MM.1S (cell line): ENCODE measurements at regions not wholly inside any gene's neighbourhood (a gene's known extent, or its start where the extent isn't known, plus 50 kb on each side); places are given as distances from the start of the nearest gene placed in this dataset.

ENCODE experiments used
- EZH2 ChIP-seq: fragments of 300-600 bp; sonication (generic); optimal IDR thresholded peaks from 2 replicates; pipeline ENCODE3; 2017; ENCODE audit warnings: low read depth, mild to moderate bottlenecking, antibody characterized with exemption, low read length, mixed read lengths
- EZH2phosphoT487 ChIP-seq: fragments of 300-600 bp; sonication (generic); IDR thresholded peaks from 2 replicates; pipeline ENCODE4 v1.6.1; 2018; ENCODE audit warnings: antibody characterized with exemption, low read length
- TF ChIP-seq, protein P1 (sequence below): fragments of 300-600 bp; sonication (generic); IDR thresholded peaks from 2 replicates; pipeline ENCODE4 v1.5.1; 2016; ENCODE audit warnings: antibody characterized with exemption, low read length, mixed read lengths

DNA sequence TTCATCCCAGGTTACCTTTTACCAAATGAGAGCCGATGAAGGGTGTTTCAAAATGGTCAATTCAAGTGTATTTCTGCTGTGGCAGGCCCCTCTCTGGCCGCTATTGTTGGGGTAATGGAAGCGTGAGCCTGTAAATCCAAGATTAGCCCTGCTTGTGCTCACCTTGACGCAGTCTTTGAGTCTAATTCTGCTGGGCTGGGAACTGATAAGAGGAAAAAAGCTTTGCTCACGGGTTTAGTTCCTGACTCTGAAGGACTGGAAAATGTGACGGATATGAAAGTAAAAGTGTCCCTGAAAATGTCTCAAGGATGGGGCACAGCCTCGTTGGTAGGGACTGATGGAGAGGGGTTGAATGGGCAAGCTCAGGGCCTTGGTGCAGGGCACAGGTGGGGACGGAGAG lies 125.9 kb upstream of the GALNT2 start:
- TF ChIP-seq, protein P1, sequence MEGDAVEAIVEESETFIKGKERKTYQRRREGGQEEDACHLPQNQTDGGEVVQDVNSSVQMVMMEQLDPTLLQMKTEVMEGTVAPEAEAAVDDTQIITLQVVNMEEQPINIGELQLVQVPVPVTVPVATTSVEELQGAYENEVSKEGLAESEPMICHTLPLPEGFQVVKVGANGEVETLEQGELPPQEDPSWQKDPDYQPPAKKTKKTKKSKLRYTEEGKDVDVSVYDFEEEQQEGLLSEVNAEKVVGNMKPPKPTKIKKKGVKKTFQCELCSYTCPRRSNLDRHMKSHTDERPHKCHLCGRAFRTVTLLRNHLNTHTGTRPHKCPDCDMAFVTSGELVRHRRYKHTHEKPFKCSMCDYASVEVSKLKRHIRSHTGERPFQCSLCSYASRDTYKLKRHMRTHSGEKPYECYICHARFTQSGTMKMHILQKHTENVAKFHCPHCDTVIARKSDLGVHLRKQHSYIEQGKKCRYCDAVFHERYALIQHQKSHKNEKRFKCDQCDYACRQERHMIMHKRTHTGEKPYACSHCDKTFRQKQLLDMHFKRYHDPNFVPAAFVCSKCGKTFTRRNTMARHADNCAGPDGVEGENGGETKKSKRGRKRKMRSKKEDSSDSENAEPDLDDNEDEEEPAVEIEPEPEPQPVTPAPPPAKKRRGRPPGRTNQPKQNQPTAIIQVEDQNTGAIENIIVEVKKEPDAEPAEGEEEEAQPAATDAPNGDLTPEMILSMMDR: no peak
- TF ChIP-seq EZH2: no peak
- no peak for TF ChIP-seq EZH2phosphoT487
